Kidney (tissue), 13 donors: ENCODE measurements at regions not wholly inside any gene's neighbourhood (a gene's known extent, or its start where the extent isn't known, plus 50 kb on each side); places are given as distances from the start of the nearest gene placed in this dataset.

Experiments
- DNase-seq, 5 donors: peaks; one replicate each; pipeline ENCODE4 v3.0.0-alpha.2; 2013 to 2020
- FAIRE-seq: peaks from 2 replicates; lab custom pipeline; 2012; peaks lifted over from hg19 to GRCh38; lab: Jason Lieb, UNC
- H3K27ac ChIP-seq, 2 donors: one replicate each; pipeline ENCODE4 v1.7.0; 2013; ENCODE audit warnings: low read depth in 2 of 2, low read length in 2 of 2, inconsistent platforms in 1 of 2
- H3K27me3 ChIP-seq: one replicate; pipeline ENCODE4 v1.7.1; 2013; ENCODE audit warnings: low read length, inconsistent platforms; ENCODE audit not compliant: control insufficient read depth, insufficient read depth
- H3K36me3 ChIP-seq, 3 donors: one replicate each; pipeline versions ENCODE4 v1.7.0 to v1.7.1; 2013; ENCODE audit warnings: low read length in 3 of 3, control low read depth in 1 of 3, inconsistent platforms in 1 of 3; ENCODE audit not compliant: insufficient read depth in 3 of 3, control insufficient read depth in 2 of 3
- H3K4me1 ChIP-seq, 3 donors: one replicate each; pipeline versions ENCODE4 v1.7.0 to v1.7.1; 2013; ENCODE audit warnings: low read length in 3 of 3, inconsistent platforms in 1 of 3, low read depth in 1 of 3; ENCODE audit not compliant: control insufficient read depth in 2 of 3, insufficient read depth in 2 of 3
- H3K4me3 ChIP-seq, 3 donors: one replicate each; pipeline versions ENCODE4 v1.7.0 to v1.8.1; 2013; ENCODE audit warnings: low read length in 3 of 3, control low read depth in 1 of 3, inconsistent platforms in 1 of 3
- H3K9ac ChIP-seq, 3 donors: one replicate each; pipeline versions ENCODE4 v1.7.0 to v1.7.1; 2013; ENCODE audit warnings: low read length in 3 of 3, control low read depth in 1 of 3, inconsistent platforms in 1 of 3
- H3K9me3 ChIP-seq, 3 donors: one replicate each; pipeline versions ENCODE4 v1.7.0 to v1.7.1; 2013; ENCODE audit warnings: low read length in 3 of 3, control low read depth in 1 of 3, inconsistent platforms in 1 of 3; ENCODE audit not compliant: control insufficient read depth in 2 of 3, insufficient read depth in 1 of 3
- CTCF ChIP-seq: IDR thresholded peaks from 3 replicates; pipeline ENCODE4 v1.5.1; 2012; ENCODE audit warnings: mild to moderate bottlenecking, moderate library complexity, borderline replicate concordance; ENCODE audit not compliant: insufficient read depth; ENCODE audit errors: extremely low read depth
- intact Hi-C: fragments of 100-400 bp; cut with DNase I; formaldehyde crosslinking; loops from one replicate; pipeline ENCODE4 v1.11.1; 2022
- donor health status: control.
- donor health status: control.
- donor health status: control.
- donor health status: control.
- donor health status: control.
- donor health status: DM: yes; HTN: yes; CAD: no.
- donor health status: Normal renal cell carcinoma (clear cell type).

- no peak for FAIRE-seq
- Histone ChIP-seq H3K4me3 (no peak overlapping the region), H3K36me3 (no peaks in the 10 kb centered on the region), H3K9me3 (no peaks in the 10 kb centered on the region), H3K4me1 (no peaks in the 10 kb centered on the region), H3K27me3 (no peaks in the 10 kb centered on the region), H3K27ac (no peak overlapping the region), H3K9ac (no peak overlapping the region)
- intact Hi-C loops, result no loop called here
- peak in 1 of 5 donors; percentile 66 for DNase-seq
- no peak for TF ChIP-seq CTCF
Measured at GRCh38 chr6:92723390-92723931, 695.9 kb downstream of the EPHA7 start.

- Histone ChIP-seq H3K9me3 (no peaks in the 10 kb centered on the region), H3K4me3 (no peak overlapping the region), H3K9ac (no peak overlapping the region), H3K27ac (no peak overlapping the region), H3K36me3 (no peaks in the 10 kb centered on the region), H3K4me1 (no peaks in the 10 kb centered on the region), H3K27me3 (no peaks in the 10 kb centered on the region)
- no peak for DNase-seq
- no peak for FAIRE-seq
- intact Hi-C loops, result no loop called here
- TF ChIP-seq CTCF, result no peak
Measured at GRCh38 chr6:92719773-92720172, 699.6 kb downstream of the EPHA7 start.

GRCh38 chr6:92716638-92717037, 702.7 kb downstream of the EPHA7 start:
- DNase-seq, result no peak
- H3K4me1 ChIP-seq, result no peaks in the 10 kb centered on the region
- FAIRE-seq, result no peak
- no peaks in the 10 kb centered on the region for H3K36me3 ChIP-seq
- H3K4me3 ChIP-seq, result no peak overlapping the region
- no peak for TF ChIP-seq CTCF
- H3K9me3 ChIP-seq, result no peaks in the 10 kb centered on the region
- H3K9ac ChIP-seq, result no peak overlapping the region
- intact Hi-C loops, result no loop called here
- no peak overlapping the region for H3K27ac ChIP-seq
- no peaks in the 10 kb centered on the region for H3K27me3 ChIP-seq

- intact Hi-C loops, result no loop called here
- FAIRE-seq (no peak), DNase-seq (peak in 1 of 5 donors; percentile 25)
- H3K4me1 ChIP-seq, result no peaks in the 10 kb centered on the region
- H3K9ac ChIP-seq, result no peak overlapping the region
- no peak overlapping the region for H3K27ac ChIP-seq
- no peak for TF ChIP-seq CTCF
- H3K36me3 ChIP-seq, result no peaks in the 10 kb centered on the region
- no peaks in the 10 kb centered on the region for H3K27me3 ChIP-seq
- no peak overlapping the region for H3K4me3 ChIP-seq
- H3K9me3 ChIP-seq, result no peaks in the 10 kb centered on the region
Measured at GRCh38 chr6:92715991-92716390, 703.4 kb downstream of the EPHA7 start.
